Right atrium auricular region (tissue), 2 donors: ENCODE measurements at regions not wholly inside any gene's neighbourhood (a gene's known extent, or its start where the extent isn't known, plus 50 kb on each side); places are given as distances from the start of the nearest gene placed in this dataset.

ENCODE experiments used
- DNase-seq: peaks from one replicate; pipeline ENCODE4 v3.0.0-alpha.2; 2019; ENCODE audit warnings: low spot score
- H3K27ac ChIP-seq, 2 donors: fragments of 200-600 bp; sonication (generic); 1 replicate in 1 of 2; 2 replicates in 1 of 2; pipeline ENCODE4 v1.5.1; 2016 to 2019
- H3K27me3 ChIP-seq, 2 donors: fragments of 200-600 bp; sonication (generic); one replicate each; pipeline versions ENCODE4 v1.5.1 to v1.6.0; 2017 to 2019
- H3K36me3 ChIP-seq: fragments of 200-600 bp; sonication (generic); one replicate; pipeline ENCODE4 v1.5.1; 2016
- H3K4me1 ChIP-seq, 2 donors: fragments of 200-600 bp; sonication (generic); one replicate each; pipeline versions ENCODE4 v1.5.1 to v1.6.0; 2017 to 2019
- H3K4me3 ChIP-seq, 2 donors: fragments of 200-600 bp; sonication (generic); 1 replicate in 1 of 2; 2 replicates in 1 of 2; pipeline ENCODE4 v1.5.1; 2017 to 2019; ENCODE audit warnings: mild to moderate bottlenecking in 1 of 2, moderate library complexity in 1 of 2
- H3K9me3 ChIP-seq, 2 donors: fragments of 200-600 bp; sonication (generic); one replicate each; pipeline ENCODE4 v1.5.1; 2019
- TF ChIP-seq, protein P1 (sequence below), 2 donors: fragments of 200-600 bp; sonication (generic); IDR thresholded peaks; one replicate each; pipeline ENCODE4 v1.5.1; 2019; ENCODE audit warnings: antibody characterized with exemption in 2 of 2

DNA sequence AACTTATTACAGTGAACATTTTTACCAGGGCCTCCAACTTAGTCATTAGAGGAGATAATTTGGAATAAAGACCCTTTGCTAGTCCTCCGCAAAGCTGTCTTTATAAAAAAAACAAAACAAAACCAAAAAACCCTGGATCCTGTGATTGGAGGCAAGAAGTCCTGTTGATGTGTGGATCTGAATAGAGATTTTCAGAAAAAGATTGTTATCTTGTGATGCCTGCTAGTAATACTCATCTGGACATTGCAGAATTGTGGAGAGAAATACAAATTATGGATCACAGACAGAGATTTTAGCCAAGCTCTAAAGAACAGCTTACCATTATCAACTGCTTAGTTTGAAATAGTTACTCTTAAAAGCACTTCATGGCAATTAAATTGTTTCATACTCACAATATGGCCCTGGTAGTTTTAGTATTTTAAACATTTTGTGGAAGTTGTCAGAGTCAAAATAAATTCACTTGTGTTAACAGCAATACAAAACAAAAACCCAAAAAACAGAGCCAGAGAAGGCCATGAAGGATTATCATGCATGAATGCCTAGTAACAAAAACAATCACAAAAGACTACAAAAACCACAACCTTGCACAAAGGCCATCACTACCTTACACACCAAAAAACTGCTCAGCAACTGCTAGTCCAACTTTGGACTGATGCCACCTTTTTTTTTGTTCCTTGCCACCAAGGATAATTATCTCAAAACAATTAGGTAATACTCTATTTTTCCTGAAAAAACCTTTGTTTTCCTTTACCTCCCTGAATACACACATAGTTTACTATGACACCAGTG is 514.5 kb upstream of the SLIT2 start:
- Histone ChIP-seq H3K4me3 (no peak overlapping the region), H3K4me1 (no peaks in the 10 kb centered on the region), H3K27me3 (no peaks in the 10 kb centered on the region), H3K36me3 (no peaks in the 10 kb centered on the region), H3K27ac (no peak overlapping the region), H3K9me3 (no peaks in the 10 kb centered on the region)
- no peak for DNase-seq
- TF ChIP-seq, protein P1, sequence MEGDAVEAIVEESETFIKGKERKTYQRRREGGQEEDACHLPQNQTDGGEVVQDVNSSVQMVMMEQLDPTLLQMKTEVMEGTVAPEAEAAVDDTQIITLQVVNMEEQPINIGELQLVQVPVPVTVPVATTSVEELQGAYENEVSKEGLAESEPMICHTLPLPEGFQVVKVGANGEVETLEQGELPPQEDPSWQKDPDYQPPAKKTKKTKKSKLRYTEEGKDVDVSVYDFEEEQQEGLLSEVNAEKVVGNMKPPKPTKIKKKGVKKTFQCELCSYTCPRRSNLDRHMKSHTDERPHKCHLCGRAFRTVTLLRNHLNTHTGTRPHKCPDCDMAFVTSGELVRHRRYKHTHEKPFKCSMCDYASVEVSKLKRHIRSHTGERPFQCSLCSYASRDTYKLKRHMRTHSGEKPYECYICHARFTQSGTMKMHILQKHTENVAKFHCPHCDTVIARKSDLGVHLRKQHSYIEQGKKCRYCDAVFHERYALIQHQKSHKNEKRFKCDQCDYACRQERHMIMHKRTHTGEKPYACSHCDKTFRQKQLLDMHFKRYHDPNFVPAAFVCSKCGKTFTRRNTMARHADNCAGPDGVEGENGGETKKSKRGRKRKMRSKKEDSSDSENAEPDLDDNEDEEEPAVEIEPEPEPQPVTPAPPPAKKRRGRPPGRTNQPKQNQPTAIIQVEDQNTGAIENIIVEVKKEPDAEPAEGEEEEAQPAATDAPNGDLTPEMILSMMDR (IDR thresholded peaks at IDR 0.05): no peak

DNA sequence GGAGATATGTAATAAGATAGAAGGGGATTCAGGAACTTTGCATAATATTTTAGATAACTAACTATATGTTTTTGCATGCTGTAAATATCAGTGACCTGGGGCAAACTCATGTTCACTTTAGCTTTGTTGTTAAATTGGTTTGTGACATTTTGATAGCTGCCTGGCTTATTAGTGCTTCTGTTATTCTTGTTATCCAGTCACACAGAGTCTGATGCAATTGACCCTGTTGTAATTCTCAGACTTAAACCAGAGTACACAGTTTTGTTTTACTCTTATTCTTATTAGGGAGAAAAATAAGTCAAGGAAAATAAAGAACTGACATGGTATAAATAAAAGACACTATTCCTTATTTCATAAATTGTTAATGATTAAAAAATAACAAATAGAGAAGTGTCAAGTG is 516.7 kb upstream of the SLIT2 start:
- TF ChIP-seq, protein P1 (IDR thresholded peaks at IDR 0.05): no peak
- Histone ChIP-seq H3K27me3 (no peaks in the 10 kb centered on the region), H3K4me1 (no peaks in the 10 kb centered on the region), H3K36me3 (no peaks in the 10 kb centered on the region), H3K4me3 (no peak overlapping the region), H3K27ac (no peak overlapping the region), H3K9me3 (peaks cover 0 to 8% of the 10 kb centered on the region in 2 donors)
- DNase-seq: no peak

DNA sequence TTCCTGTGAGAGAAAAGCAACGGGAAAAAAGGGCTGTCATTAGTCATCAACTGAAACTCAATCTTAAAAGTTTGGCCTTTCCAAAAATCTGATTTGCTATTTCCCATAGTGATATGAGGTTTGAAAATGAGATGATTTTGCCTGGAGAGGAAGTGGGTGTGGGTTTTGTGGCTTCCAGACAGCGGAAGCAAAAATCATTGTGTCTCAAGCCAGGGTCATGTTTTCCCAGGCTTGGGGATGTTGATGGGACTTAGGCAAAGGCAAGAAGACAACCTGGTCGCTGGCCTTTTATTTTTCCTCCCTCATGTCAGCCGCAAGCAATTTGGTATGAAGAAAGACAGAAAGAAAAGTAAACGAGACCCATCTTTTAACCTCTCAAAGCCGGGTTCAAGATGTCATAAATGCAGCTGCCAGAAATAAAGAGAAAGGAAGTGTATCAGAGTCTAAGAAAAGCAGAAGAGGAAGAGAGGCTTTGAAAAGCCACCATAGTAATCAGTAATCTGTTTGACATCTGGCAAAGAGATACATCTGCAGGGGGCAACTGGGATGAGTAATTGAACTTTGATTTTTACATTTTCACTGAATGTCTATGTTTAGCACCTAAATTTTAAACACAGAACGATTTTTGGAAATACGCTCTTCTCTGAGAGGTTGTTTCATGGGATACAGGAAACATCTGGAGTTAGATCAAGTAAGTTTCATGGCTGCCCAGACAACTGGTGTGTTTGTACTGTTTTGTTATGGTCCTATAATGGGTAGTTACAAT is 521.6 kb upstream of the SLIT2 start:
- Histone ChIP-seq H3K4me3 (no peak overlapping the region), H3K9me3 (peaks cover 0 to 8% of the 10 kb centered on the region in 2 donors), H3K36me3 (no peaks in the 10 kb centered on the region), H3K27me3 (no peaks in the 10 kb centered on the region), H3K27ac (no peak overlapping the region), H3K4me1 (no peaks in the 10 kb centered on the region)
- no peak for DNase-seq
- TF ChIP-seq, protein P1 (IDR thresholded peaks at IDR 0.05): no peak

DNA sequence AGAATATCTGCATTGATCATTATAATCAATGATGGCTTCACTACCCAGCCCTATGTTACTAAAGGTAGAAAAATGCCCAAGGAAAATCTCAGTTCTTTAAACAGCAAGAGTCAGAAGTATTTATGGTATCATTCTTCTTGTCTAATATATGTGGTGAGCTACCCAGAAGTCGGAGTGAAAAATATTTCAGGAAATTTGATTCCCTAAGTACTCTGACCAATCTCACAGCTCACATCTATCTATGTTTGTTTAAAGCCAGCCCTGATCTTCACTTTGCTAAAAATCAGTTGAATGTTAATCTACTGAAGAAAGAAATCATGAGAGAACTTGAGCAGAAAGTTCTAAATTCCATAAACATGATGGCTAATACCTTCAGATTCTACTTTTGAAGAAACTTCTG is 522.9 kb upstream of the SLIT2 start:
- H3K4me3 ChIP-seq: no peak overlapping the region
- H3K36me3 ChIP-seq: no peaks in the 10 kb centered on the region
- DNase-seq: no peak
- TF ChIP-seq, protein P1 (IDR thresholded peaks at IDR 0.05): no peak
- no peak overlapping the region for H3K27ac ChIP-seq
- peaks cover 0 to 8% of the 10 kb centered on the region in 2 donors for H3K9me3 ChIP-seq
- H3K4me1 ChIP-seq: no peaks in the 10 kb centered on the region
- H3K27me3 ChIP-seq: no peaks in the 10 kb centered on the region

DNA sequence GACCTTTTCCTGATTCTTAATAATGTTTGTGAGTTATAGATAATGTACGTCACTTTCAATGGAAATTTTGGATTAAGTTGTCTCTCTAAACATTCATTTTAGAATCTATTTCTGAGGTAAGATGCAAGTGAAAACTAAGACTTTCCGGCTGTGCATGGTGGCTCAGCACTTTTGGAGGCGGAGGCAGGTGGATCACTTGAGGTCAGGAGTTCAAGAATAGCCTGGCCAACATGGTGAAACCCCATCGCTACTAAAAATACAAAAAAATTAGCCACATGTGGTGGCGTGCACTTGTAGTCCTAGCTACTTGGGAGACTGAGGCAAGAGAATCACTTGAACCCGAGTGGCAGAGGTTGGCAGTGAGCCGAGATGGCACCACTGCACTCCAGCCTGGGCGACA is 524.6 kb upstream of the SLIT2 start:
- TF ChIP-seq, protein P1 (IDR thresholded peaks at IDR 0.05): no peak
- no peak for DNase-seq
- peaks cover 0 to 8% of the 10 kb centered on the region in 2 donors for H3K9me3 ChIP-seq

More for the DNA sequence above, 524.6 kb upstream of the SLIT2 start:
- Histone ChIP-seq H3K4me1 (no peaks in the 10 kb centered on the region), H3K27me3 (no peaks in the 10 kb centered on the region), H3K27ac (no peak overlapping the region), H3K4me3 (no peak overlapping the region), H3K36me3 (no peaks in the 10 kb centered on the region)
